ENCODE measurements at regions not wholly inside any gene's neighbourhood (a gene's known extent, or its start where the extent isn't known, plus 50 kb on each side); places are given as distances from the start of the nearest gene placed in this dataset.

GRCh38 chr4:157803421-157803820 is 369.4 kb downstream of the GASK1B start:
- no peak for TF ChIP-seq EP300 (IDR thresholded peaks at IDR 0.05; ENCODE audit: borderline replicate concordance in 1 of 2, low read depth in 1 of 2, low read length in 1 of 2)
- no peak for TF ChIP-seq CTCF (IDR thresholded peaks at IDR 0.05)
- no peak for TF ChIP-seq JUND (IDR thresholded peaks at IDR 0.05)
- TF ChIP-seq TAF1 (IDR thresholded peaks at IDR 0.05; ENCODE audit: borderline replicate concordance, low read depth, low read length): no peak
- TF ChIP-seq ELF1 (IDR thresholded peaks at IDR 0.05): no peak
- TF ChIP-seq POLR2AphosphoS5 (IDR thresholded peaks at IDR 0.05; ENCODE audit: low read depth, low read length): no peak
- no peak for TF ChIP-seq YY1 (IDR thresholded peaks at IDR 0.05; ENCODE audit: low read depth)
- TF ChIP-seq FOSL2 (IDR thresholded peaks at IDR 0.05; ENCODE audit: borderline replicate concordance, low read depth): no peak
- TF ChIP-seq ZBTB33 (IDR thresholded peaks at IDR 0.05; ENCODE audit: borderline replicate concordance, low read depth): no peak
- TF ChIP-seq FOXM1 (IDR thresholded peaks at IDR 0.05; ENCODE audit: low read depth): no peak
- no peak for TF ChIP-seq RCOR1 (IDR thresholded peaks at IDR 0.05; ENCODE audit: low read length)
- no peak for TF ChIP-seq RFX5 (IDR thresholded peaks at IDR 0.05; ENCODE audit: low read length)
- TF ChIP-seq EZH2phosphoT487 (IDR thresholded peaks at IDR 0.05; ENCODE audit: borderline replicate concordance, low read depth): no peak
- TF ChIP-seq MEF2A (IDR thresholded peaks at IDR 0.05; ENCODE audit: borderline replicate concordance, low read depth): no peak
